ENCODE measurements at regions not wholly inside any gene's neighbourhood (a gene's known extent, or its start where the extent isn't known, plus 50 kb on each side); places are given as distances from the start of the nearest gene placed in this dataset.

DNA sequence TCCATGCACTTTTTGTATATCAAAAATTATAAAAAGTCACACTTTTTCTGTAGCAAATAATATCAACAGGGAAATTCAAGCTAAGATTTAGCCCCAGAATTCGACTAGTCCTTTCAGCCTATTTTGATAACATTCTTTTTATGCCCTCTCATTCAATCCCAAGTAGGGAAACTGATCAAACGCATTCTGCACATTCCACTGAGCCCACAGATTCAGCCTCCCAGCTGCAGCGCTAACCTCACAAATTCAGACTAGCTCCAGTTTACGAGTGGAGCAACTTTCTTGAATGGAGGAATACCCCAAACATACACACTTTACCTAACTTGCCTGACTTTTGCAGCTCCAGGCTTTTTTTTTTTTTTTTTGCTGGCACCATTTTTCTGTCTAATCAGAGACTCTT is 70.3 kb upstream of the HEY2 start:
- peaks cover 29% of the 10 kb centered on the region for H3K4me1 Mint-ChIP-seq

More for the DNA sequence above, 70.3 kb upstream of the HEY2 start:
- Histone ChIP-seq H3K79me2 (replicated peaks; ENCODE audit: insufficient read depth) (0 out of 2 replicates have a peak, but pooled peaks cover 2% of the 10 kb centered on the region), H3K9me2 (ENCODE audit: insufficient read depth) (peaks cover 5% of the 10 kb centered on the region), H3K27me3 (ENCODE audit: insufficient read depth) (no peaks in the 10 kb centered on the region), H3K27ac (ENCODE audit: low read depth) (no peak overlapping the region), H3K4me2 (peak overlapping the region; percentile 12), H3K4me3 (no peak overlapping the region), H2AFZ (no peak overlapping the region), H4K20me1 (replicated peaks; ENCODE audit: insufficient read depth) (peaks cover 4% of the 10 kb centered on the region; the same call in 1 of the 2 replicates), H3F3A (replicated peaks; ENCODE audit: low read depth) (no peaks in the 10 kb centered on the region), H3K36me3 (ENCODE audit: insufficient read depth) (no peaks in the 10 kb centered on the region), H3K4me1 (ENCODE audit: insufficient read depth) (peaks cover 27% of the 10 kb centered on the region)
- Mint-ChIP-seq H3K9me3 (peaks cover 11% of the 10 kb centered on the region; the same call in 2 of the 3 replicates), H3K27ac (no peak overlapping the region; the same call in 1 of the 2 replicates), H3K27me3 (ENCODE audit: insufficient read depth, low read depth, poor library complexity) (peaks cover 6% of the 10 kb centered on the region), H3K4me3 (no peak overlapping the region), H3K36me3 (ENCODE audit: low read depth) (peaks cover 25% of the 10 kb centered on the region)
- DNase-seq (ENCODE audit: low spot score) (peak; percentile 64), ATAC-seq (peak; percentile 45)
- no peak for TF ChIP-seq ZNF331 (CRISPR knock-in tag; IDR thresholded peaks at IDR 0.05; ENCODE audit: low read depth)
- TF ChIP-seq EZH2 (IDR thresholded peaks at IDR 0.05; ENCODE audit: low read depth, unreplicated experiment), result no peak
- TF ChIP-seq JUNB (IDR thresholded peaks at IDR 0.05; ENCODE audit: unreplicated experiment), result no peak
- TF ChIP-seq, protein P1, sequence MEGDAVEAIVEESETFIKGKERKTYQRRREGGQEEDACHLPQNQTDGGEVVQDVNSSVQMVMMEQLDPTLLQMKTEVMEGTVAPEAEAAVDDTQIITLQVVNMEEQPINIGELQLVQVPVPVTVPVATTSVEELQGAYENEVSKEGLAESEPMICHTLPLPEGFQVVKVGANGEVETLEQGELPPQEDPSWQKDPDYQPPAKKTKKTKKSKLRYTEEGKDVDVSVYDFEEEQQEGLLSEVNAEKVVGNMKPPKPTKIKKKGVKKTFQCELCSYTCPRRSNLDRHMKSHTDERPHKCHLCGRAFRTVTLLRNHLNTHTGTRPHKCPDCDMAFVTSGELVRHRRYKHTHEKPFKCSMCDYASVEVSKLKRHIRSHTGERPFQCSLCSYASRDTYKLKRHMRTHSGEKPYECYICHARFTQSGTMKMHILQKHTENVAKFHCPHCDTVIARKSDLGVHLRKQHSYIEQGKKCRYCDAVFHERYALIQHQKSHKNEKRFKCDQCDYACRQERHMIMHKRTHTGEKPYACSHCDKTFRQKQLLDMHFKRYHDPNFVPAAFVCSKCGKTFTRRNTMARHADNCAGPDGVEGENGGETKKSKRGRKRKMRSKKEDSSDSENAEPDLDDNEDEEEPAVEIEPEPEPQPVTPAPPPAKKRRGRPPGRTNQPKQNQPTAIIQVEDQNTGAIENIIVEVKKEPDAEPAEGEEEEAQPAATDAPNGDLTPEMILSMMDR (conservative IDR thresholded peaks at IDR 0.05; ENCODE audit: low read depth in 2 of 2), result no peak
- TF ChIP-seq CREB1 (CRISPR knock-in tag; IDR thresholded peaks at IDR 0.05; ENCODE audit: low read depth), result no peak
- no peak for TF ChIP-seq NANOG (IDR thresholded peaks at IDR 0.05; ENCODE audit: borderline replicate concordance)
- TF ChIP-seq ZNF114 (CRISPR knock-in tag; IDR thresholded peaks at IDR 0.05), result no peak
- no peak for TF ChIP-seq ETS1 (IDR thresholded peaks at IDR 0.05)
- TF ChIP-seq POLR2AphosphoS5 (IDR thresholded peaks at IDR 0.05; ENCODE audit: low read depth), result no peak
- TF ChIP-seq EZH2phosphoT487 (IDR thresholded peaks at IDR 0.05; ENCODE audit: unreplicated experiment), result no peak
- no peak for TF ChIP-seq STAT1 (IDR thresholded peaks at IDR 0.05; ENCODE audit: unreplicated experiment)
- TF ChIP-seq, protein P2, sequence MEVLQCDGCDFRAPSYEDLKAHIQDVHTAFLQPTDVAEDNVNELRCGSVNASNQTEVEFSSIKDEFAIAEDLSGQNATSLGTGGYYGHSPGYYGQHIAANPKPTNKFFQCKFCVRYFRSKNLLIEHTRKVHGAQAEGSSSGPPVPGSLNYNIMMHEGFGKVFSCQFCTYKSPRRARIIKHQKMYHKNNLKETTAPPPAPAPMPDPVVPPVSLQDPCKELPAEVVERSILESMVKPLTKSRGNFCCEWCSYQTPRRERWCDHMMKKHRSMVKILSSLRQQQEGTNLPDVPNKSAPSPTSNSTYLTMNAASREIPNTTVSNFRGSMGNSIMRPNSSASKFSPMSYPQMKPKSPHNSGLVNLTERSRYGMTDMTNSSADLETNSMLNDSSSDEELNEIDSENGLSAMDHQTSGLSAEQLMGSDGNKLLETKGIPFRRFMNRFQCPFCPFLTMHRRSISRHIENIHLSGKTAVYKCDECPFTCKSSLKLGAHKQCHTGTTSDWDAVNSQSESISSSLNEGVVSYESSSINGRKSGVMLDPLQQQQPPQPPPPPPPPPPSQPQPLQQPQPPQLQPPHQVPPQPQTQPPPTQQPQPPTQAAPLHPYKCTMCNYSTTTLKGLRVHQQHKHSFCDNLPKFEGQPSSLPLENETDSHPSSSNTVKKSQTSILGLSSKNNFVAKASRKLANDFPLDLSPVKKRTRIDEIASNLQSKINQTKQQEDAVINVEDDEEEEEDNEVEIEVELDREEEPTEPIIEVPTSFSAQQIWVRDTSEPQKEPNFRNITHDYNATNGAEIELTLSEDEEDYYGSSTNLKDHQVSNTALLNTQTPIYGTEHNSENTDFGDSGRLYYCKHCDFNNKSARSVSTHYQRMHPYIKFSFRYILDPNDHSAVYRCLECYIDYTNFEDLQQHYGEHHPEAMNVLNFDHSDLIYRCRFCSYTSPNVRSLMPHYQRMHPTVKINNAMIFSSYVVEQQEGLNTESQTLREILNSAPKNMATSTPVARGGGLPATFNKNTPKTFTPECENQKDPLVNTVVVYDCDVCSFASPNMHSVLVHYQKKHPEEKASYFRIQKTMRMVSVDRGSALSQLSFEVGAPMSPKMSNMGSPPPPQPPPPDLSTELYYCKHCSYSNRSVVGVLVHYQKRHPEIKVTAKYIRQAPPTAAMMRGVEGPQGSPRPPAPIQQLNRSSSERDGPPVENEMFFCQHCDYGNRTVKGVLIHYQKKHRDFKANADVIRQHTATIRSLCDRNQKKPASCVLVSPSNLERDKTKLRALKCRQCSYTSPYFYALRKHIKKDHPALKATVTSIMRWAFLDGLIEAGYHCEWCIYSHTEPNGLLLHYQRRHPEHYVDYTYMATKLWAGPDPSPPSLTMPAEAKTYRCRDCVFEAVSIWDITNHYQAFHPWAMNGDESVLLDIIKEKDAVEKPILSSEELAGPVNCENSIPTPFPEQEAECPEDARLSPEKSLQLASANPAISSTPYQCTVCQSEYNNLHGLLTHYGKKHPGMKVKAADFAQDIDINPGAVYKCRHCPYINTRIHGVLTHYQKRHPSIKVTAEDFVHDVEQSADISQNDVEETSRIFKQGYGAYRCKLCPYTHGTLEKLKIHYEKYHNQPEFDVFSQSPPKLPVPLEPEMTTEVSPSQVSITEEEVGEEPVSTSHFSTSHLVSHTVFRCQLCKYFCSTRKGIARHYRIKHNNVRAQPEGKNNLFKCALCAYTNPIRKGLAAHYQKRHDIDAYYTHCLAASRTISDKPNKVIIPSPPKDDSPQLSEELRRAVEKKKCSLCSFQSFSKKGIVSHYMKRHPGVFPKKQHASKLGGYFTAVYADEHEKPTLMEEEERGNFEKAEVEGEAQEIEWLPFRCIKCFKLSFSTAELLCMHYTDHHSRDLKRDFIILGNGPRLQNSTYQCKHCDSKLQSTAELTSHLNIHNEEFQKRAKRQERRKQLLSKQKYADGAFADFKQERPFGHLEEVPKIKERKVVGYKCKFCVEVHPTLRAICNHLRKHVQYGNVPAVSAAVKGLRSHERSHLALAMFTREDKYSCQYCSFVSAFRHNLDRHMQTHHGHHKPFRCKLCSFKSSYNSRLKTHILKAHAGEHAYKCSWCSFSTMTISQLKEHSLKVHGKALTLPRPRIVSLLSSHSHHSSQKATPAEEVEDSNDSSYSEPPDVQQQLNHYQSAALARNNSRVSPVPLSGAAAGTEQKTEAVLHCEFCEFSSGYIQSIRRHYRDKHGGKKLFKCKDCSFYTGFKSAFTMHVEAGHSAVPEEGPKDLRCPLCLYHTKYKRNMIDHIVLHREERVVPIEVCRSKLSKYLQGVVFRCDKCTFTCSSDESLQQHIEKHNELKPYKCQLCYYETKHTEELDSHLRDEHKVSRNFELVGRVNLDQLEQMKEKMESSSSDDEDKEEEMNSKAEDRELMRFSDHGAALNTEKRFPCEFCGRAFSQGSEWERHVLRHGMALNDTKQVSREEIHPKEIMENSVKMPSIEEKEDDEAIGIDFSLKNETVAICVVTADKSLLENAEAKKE (CRISPR knock-in tag; IDR thresholded peaks at IDR 0.05), result no peak
- no peak for TF ChIP-seq REST (IDR thresholded peaks at IDR 0.05; ENCODE audit: unreplicated experiment)

All from GM23338 (cell line).